SU-DHL-6 (cell line): ENCODE measurements at regions not wholly inside any gene's neighbourhood (a gene's known extent, or its start where the extent isn't known, plus 50 kb on each side); places are given as distances from the start of the nearest gene placed in this dataset.
A peak's percentile ranks its signal among the peaks of the same experiment; 100 is the strongest.

Source experiments
- H2AFZ ChIP-seq: fragments of 200-600 bp; sonication (generic); 2 replicates; pipeline ENCODE4 v1.6.1; 2014; ENCODE audit warnings: low read depth, mild to moderate bottlenecking, moderate library complexity, mixed read lengths, antibody characterized with exemption, low read length; ENCODE audit not compliant: severe bottlenecking
- H3F3A ChIP-seq: fragments of 200-600 bp; shearing (Covaris generic); 2 replicates; pipeline ENCODE4 v1.6.0; 2016; ENCODE audit warnings: antibody characterized with exemption, mild to moderate bottlenecking; ENCODE audit not compliant: insufficient read depth
- H3K27ac ChIP-seq: fragments of 200-600 bp; sonication (generic); 2 replicates; pipeline ENCODE4 v1.5.1; 2016; ENCODE audit warnings: low read depth, mild to moderate bottlenecking, low read length, moderate library complexity, mixed read lengths
- H3K27me3 ChIP-seq: fragments of 200-600 bp; sonication (generic), shearing (Covaris generic); 2 replicates; pipeline ENCODE4 v1.6.0; 2014; ENCODE audit warnings: mild to moderate bottlenecking, low read length
- H3K36me3 ChIP-seq: fragments of 200-600 bp; sonication (generic); 2 replicates; pipeline ENCODE4 v1.6.1; 2014; ENCODE audit warnings: mild to moderate bottlenecking, low read length, mixed read lengths
- H3K4me2 ChIP-seq: fragments of 300-600, 200-600 bp; shearing (Covaris generic), sonication (generic); 2 replicates; pipeline ENCODE4 v1.6.0; 2014; ENCODE audit warnings: low read length, low read depth, mild to moderate bottlenecking; ENCODE audit not compliant: poor library complexity, severe bottlenecking
- H3K4me3 ChIP-seq: fragments of 200-600 bp; sonication (generic); 2 replicates; pipeline ENCODE4 v1.5.1; 2014; ENCODE audit warnings: antibody characterized with exemption, low read length, mild to moderate bottlenecking, mixed read lengths; ENCODE audit not compliant: insufficient read depth, poor library complexity, severe bottlenecking
- H3K79me2 ChIP-seq: fragments of 200-600 bp; sonication (generic); 2 replicates; pipeline ENCODE4 v1.6.1; 2014; ENCODE audit warnings: mild to moderate bottlenecking, low read length, moderate library complexity; ENCODE audit not compliant: insufficient read depth
- H3K9ac ChIP-seq: fragments of 200-600 bp; sonication (generic); 2 replicates; pipeline ENCODE4 v1.7.0; 2014; ENCODE audit warnings: mild to moderate bottlenecking, low read length
- H3K9me2 ChIP-seq: fragments of 200-600 bp; sonication (generic); replicated peaks from 2 replicates; pipeline ENCODE4 v1.6.1; 2014; ENCODE audit warnings: low read length; ENCODE audit not compliant: insufficient read depth
- H3K9me3 ChIP-seq: fragments of 200-600 bp; sonication (generic); 2 replicates; pipeline ENCODE4 v1.6.1; 2014; ENCODE audit warnings: low read length, mixed read lengths; ENCODE audit not compliant: insufficient read depth
- H4K20me1 ChIP-seq: fragments of 200-600 bp; sonication (generic); 2 replicates; pipeline ENCODE4 v1.6.1; 2014; ENCODE audit warnings: low read depth, mild to moderate bottlenecking, antibody characterized with exemption, low read length, moderate library complexity, mixed read lengths
- EZH2phosphoT487 ChIP-seq: fragments of 200-600 bp; sonication (generic), shearing (Covaris generic); conservative IDR thresholded peaks from 2 replicates; pipeline ENCODE4 v1.6.1; 2018; ENCODE audit warnings: mild to moderate bottlenecking, antibody characterized with exemption, low read length, moderate library complexity, mixed read lengths
- TF ChIP-seq, protein P1 (sequence below): fragments of 200-600 bp; sonication (generic); IDR thresholded peaks from one replicate; pipeline ENCODE4 v1.5.1; 2017; ENCODE audit warnings: antibody characterized with exemption, mild to moderate bottlenecking, low read length, moderate library complexity; ENCODE audit not compliant: insufficient read depth, poor library complexity, severe bottlenecking

DNA sequence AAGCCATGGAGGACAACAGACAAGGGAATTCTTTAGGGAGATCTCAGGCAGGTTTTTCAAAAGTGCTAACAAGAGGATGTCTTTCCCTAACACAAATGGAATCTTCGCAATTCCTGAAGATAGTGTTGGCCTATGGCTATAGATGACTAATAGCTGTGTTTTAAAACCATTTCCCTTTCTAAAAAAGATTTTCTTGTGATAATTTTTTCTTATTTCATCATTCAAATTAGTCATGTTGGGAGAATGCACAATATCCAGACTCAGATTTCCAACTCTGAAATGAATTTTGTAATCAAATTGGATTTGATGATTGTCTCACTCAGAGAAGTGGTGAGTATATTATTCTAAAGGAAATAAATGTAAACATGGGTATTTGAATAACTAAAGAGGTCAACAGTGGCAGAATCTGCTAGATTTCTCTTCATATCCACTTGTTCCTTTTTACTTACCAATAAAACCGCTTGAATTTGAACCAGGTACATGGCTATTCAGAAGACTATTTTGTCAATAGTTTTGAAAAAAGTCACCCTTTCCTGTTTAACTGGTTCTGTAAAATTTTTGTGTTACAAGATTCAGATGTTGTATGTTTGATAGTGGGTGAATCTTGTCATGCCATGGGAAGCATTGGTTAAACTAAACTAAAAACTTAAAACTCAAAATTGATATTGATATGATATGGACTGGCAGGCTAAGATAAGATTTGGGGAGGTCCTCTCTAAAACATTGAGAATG lies 1223.7 kb upstream of the EYS start:
- Histone ChIP-seq H2AFZ (no peak overlapping the region), H3K79me2 (no peaks in the 10 kb centered on the region), H3K9me3 (peaks cover 8% of the 10 kb centered on the region; the same call in 1 of the 2 replicates), H3F3A (no peaks in the 10 kb centered on the region), H3K27me3 (no peaks in the 10 kb centered on the region), H3K9ac (no peak overlapping the region), H3K9me2 (no peaks in the 10 kb centered on the region), H3K36me3 (0 out of 2 replicates have a peak, but pooled peaks cover 2% of the 10 kb centered on the region), H3K4me3 (no peak overlapping the region), H3K4me2 (no peak overlapping the region), H3K27ac (no peak overlapping the region), H4K20me1 (no peaks in the 10 kb centered on the region)
- TF ChIP-seq, protein P1, sequence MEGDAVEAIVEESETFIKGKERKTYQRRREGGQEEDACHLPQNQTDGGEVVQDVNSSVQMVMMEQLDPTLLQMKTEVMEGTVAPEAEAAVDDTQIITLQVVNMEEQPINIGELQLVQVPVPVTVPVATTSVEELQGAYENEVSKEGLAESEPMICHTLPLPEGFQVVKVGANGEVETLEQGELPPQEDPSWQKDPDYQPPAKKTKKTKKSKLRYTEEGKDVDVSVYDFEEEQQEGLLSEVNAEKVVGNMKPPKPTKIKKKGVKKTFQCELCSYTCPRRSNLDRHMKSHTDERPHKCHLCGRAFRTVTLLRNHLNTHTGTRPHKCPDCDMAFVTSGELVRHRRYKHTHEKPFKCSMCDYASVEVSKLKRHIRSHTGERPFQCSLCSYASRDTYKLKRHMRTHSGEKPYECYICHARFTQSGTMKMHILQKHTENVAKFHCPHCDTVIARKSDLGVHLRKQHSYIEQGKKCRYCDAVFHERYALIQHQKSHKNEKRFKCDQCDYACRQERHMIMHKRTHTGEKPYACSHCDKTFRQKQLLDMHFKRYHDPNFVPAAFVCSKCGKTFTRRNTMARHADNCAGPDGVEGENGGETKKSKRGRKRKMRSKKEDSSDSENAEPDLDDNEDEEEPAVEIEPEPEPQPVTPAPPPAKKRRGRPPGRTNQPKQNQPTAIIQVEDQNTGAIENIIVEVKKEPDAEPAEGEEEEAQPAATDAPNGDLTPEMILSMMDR, result no peak
- TF ChIP-seq EZH2phosphoT487, result no peak

DNA sequence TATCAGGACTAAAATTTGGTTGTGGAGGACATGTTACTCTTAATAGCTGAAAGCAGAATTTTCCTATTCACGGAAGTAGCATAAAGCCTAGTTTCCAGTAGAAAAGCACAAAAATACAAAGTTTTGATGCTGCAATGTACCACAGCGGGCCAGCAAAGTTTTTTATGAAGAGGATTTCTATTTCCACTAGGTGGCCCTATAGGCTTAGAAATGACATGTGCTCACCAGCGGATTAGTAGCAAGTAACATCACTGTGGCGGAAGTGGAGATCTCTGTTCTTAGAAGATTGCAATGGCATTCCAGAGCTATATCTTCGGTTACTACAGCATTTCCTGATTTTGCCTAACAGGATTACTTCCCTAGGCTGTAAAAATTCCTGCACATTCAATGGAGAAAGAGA lies 1219.0 kb upstream of the EYS start:
- no peak overlapping the region for H3K4me2 ChIP-seq
- H3K79me2 ChIP-seq, result no peaks in the 10 kb centered on the region
- H3K36me3 ChIP-seq, result no peaks in the 10 kb centered on the region
- H4K20me1 ChIP-seq, result no peaks in the 10 kb centered on the region
- TF ChIP-seq EZH2phosphoT487, result no peak
- TF ChIP-seq, protein P1, result no peak
- no peaks in the 10 kb centered on the region for H3K27me3 ChIP-seq
- H3K9me3 ChIP-seq, result peaks cover 24% of the 10 kb centered on the region; the same call in 1 of the 2 replicates
- no peak overlapping the region for H3K9ac ChIP-seq
- H2AFZ ChIP-seq, result peak overlapping the region; percentile 17
- no peak overlapping the region for H3K27ac ChIP-seq
- H3F3A ChIP-seq, result no peaks in the 10 kb centered on the region
- no peaks in the 10 kb centered on the region for H3K9me2 ChIP-seq
- no peak overlapping the region for H3K4me3 ChIP-seq

GRCh38 chr6:66913657-66914056 lies 1206.6 kb upstream of the EYS start:
- H3K36me3 ChIP-seq, result no peaks in the 10 kb centered on the region; the same call in 1 of the 2 replicates
- no peaks in the 10 kb centered on the region for H3K27me3 ChIP-seq
- H2AFZ ChIP-seq, result peak overlapping the region; percentile 80
- H3K9me2 ChIP-seq, result no peaks in the 10 kb centered on the region
- no peak overlapping the region for H3K4me2 ChIP-seq
- H4K20me1 ChIP-seq, result no peaks in the 10 kb centered on the region
- H3F3A ChIP-seq, result no peaks in the 10 kb centered on the region
- H3K27ac ChIP-seq, result no peak overlapping the region
- no peak overlapping the region for H3K4me3 ChIP-seq
- no peaks in the 10 kb centered on the region for H3K9me3 ChIP-seq
- no peaks in the 10 kb centered on the region for H3K79me2 ChIP-seq
- H3K9ac ChIP-seq, result no peak overlapping the region
- TF ChIP-seq, protein P1, result no peak
- TF ChIP-seq EZH2phosphoT487, result no peak
